Islet precursor cell (in vitro differentiated cells): ENCODE measurements at regions not wholly inside any gene's neighbourhood (a gene's known extent, or its start where the extent isn't known, plus 50 kb on each side); places are given as distances from the start of the nearest gene placed in this dataset.
"Not testable (repeated sequence)": the region's sequence is repeated elsewhere in the genome, so short reads cannot be mapped to it uniquely, and the experiment has no call there.

Experiments used
- DNase-seq: peaks from one replicate; pipeline ENCODE4 v3.0.0-alpha.2; 2018

DNA sequence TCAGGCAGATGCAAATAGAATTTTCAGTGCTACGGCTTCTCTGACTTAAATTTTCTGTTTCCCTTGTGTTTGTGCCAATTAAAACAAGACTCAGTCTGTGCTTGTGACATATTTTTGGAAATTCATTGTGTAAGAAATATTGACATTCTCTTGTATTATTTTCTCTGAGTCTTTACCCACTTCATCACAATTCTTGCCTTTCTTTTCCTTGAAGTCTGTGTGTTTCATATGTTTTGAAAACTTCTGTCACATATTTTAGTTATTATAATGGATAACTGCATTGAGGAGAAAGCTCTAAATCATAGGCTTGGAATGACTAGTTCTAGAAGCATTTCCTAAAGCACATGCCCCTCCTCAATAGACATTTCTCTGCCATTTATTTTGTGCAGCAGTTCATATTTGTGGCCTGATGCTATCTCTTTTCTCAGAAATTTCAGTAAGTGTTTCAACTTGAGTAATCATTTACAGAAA, 206.6 kb downstream of the PALM2AKAP2 start:
- no peak for DNase-seq

DNA sequence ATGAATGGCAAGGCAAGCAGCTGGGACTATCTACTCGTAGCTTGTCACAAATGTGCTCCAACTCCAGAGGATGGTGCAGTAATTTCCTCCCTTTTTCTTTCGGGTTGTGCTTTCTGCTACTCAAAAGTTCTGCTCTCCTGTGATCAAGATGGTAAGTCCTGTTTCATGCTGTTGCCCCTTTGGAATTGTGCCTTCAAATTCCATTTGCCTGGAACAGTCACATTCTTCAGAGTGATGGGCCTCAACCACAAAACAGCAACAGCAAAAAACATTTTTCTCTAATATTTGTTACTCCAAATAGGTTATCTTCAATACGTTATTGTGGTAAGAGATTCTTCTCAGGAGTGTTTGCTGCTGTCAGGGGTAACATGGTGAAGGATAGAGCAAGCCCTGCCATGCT, 209.3 kb downstream of the PALM2AKAP2 start:
- no peak for DNase-seq

DNA sequence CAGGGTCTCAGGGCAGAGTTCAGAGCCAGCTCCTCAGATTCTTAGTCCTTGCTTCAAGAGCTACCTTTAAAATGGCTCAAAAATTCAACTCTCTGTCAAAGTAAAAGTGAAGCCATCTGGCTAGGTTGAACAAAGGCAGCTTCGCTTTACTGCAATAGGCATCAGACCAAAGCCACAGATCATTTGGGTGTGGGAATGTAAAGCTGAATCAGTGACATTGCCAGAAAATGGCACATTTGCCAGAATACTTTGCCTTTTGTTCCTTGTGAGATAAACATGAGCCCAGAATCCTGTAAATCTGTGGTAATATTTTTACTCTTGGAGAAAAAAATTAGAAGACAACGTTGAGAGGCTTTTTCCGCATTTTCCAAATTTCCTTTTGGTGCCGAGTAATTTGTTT, 210.5 kb downstream of the PALM2AKAP2 start:
- no peak for DNase-seq

DNA sequence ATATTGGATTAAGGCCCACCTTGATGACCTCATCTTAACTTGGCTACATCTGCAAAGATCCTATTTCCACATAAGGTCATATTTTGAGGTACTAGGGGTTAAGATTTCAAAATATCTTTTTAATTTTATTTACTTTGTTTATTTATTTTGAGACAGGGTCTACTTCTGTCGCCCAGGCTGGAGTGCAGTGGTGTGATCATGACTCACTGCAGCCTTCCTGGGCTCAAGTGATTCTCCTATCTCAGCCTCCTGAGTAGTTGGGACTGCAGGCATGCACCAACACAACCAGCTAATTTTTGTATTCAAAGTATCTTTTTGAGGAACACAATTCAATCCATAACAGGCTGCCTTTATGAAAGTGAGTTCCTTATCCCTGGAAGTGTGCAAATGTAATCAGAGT, 212.3 kb downstream of the PALM2AKAP2 start:
- no peak for DNase-seq

DNA sequence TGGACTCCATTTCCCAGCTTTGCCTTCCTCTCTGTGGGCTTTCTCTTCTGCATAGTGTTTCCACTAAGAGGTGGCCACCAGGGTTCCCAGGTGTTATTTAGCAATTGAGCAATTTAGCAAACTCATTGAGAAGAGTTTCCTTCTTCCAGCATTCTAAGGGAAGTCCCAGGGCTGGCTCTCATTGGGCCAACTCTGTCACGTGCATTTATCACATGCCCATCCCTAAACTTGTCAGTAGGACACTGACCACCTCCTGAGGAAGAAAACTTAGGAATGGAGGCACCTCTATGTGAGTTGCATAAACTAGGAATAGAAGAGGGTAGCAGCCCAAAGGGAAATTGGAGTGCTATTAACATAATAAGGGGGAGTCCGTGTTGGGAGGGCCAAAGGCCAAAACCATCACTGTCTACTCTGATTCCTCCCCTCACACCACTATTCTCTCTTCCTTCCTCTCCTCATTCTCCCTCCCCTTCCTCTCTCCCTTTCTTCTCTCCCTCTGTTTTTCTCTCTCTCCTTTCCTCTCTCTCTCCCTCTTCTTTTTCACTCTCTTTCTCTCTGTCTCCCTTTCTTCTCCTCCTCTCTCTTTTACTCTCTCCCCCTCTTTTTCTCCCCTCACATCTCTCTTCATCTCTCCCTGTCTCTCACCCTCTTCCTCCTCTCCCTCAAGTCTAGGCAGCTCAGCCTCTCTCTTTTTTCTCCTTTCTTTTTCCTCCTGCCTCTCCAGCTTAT, 213.4 kb downstream of the PALM2AKAP2 start:
- no peak for DNase-seq

DNA sequence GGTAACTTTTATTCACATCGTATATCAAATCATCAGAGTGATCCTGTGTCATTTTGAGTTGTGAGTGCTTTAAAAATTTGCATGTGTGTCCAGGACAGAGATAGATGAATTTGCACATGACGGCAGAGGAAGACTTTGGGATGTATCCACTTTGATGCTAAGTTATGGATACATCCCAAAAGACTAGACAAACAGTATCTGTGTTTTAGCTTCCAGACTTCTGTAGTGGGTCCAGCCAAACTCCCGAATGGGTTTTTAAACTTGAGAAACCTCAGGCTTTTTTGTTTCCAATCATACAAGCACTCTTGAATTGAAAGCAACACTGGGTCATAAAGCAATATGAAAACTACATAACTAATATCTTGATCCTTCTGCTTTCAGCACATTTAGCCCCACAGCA, 213.8 kb downstream of the C9orf152 start:
- no peak for DNase-seq

DNA sequence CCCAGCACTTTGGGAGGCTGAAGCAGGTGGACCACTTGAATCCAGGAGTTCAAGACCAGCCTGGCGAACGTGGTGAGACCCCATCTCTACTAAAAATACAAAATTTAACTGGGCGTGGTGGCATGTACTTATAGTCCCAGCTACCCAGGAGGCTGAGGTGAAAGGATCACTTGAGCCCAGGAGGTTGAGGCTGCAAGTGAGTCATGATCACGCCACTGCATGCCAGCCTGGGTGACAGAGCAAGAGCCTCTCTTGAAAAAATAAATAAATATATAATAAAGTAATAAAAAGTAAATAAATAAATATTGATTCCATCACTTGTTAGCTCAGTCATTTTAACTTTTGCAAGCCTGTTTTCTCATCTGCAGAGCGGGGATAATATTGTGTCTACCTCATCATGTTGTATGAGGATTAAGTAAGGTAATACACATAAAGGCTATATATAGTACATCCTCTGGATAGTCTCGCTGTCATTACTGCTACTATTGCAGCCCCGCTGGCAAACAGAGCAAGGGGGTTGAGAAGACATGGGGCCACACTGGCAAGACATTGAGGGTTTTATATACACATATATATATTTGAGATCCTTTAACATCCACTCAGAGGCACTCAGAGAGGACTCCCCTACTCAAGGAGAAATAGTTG, 210.9 kb downstream of the C9orf152 start:
- no peak for DNase-seq

DNA sequence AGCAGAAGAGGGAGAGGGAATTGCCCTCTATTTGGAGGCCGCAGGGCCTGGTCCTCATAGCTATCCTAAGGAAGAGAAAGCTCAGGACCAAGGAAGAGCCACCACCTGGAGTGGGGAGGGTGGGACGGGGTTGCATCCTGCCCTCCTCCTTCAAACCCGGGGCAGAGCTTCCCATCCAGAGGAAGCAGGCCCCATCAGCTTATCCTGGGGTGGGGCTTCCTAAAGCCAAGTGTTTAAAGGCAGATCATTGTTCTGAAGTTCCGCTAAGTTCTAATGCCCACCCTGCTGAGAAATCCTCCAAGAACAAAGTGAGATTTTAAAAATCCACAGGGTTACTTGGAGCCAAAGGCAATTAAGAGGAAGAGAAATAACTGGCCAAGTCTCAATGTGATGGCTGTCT, 210.3 kb downstream of the C9orf152 start:
- no peak for DNase-seq

DNA sequence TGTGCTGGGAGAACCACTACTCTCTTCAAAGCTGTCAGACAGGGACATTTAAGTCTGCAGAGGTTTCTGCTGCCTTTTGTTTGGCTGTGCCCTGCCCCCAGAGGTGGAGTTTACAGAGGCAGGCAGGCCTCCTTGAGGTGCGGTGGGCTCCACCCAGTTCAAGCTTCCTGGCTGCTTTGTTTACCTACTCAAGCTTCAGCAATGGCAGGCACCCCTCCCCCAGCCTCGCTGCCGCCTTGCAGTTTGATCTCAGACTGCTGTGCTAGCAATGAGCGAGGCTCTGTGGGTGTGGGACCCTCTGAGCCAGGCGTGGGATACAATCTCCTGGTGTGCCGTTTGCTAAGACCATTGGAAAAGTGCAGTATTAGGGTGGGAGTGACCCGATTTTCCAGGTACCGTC, 202.4 kb downstream of the C9orf152 start:
- DNase-seq, result not testable (repeated sequence)

DNA sequence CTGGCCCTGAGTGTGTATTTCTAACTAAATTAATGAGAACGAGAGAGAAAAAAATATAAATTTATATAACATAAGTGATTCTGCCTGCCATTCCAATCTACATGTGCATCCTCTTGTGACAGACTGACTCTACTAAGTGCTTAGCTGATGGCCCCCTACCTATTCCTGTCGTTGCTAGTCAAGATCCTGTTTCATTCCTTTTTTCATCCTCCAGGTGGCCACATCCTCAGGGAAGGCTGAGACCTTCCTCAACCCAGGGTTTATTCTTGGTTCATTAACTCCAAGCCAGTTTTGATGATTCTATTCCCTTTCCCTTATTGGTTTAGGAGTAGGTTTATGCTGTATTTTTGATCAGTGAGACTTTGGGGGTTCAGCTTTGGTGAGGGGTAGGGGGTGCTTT, 201.3 kb downstream of the C9orf152 start:
- no peak for DNase-seq

DNA sequence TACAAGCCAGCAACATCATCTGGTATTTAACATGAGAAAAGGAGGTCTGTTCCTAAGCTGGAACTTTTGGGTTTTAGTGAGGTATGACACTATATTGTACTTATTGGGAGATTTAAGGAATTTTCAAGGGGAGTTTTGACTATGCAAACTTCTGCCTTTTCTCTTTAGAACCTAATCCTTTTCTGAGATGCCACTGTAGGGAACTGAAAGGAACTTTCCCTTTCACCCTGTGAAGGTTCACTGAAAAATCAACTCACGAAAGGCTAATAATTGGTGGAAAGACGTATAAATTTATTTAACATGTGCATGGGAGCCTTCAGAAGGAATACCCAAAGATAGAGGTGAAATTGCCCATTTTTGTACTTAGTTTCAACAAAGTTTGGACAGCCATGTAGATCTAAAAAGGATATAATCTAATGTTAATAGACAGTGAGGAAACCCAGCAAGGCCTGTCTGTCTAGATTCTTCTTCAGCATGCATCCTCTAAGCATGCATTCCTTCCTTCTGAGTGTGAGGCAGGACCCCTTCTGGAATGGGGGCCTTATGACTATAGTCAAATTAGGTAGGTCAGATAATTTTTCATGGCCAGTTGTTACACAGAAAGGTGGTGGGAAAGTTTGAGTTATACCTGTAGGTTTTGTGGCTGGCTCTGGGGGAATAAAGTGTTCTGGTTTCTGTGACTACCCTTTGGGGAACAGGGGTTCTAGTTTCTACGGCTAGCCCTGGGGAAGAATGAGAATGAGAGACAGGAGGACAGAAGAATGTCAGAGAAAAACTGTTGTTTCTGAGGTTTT, 200.3 kb downstream of the C9orf152 start:
- DNase-seq, result peak; percentile 68

DNA sequence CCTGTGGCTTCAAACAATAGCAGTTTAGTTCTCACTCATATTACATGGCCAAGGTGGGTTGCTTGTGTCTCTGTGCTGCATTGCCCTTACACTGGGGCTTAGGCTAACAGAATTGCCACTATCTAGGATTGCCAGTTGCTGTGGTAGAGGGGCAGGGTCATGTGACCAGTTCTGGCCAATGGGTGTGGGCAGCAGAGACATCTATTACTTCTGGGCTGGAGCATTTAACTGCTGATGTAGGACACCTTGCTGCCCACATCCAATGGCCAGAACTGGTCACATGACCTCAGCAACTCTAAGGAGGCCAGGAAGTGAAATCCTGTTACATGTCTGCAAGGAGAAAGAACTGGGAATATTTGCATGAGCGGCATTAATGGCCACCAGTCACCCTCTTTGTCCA, 199.3 kb downstream of the C9orf152 start:
- DNase-seq, result no peak

DNA sequence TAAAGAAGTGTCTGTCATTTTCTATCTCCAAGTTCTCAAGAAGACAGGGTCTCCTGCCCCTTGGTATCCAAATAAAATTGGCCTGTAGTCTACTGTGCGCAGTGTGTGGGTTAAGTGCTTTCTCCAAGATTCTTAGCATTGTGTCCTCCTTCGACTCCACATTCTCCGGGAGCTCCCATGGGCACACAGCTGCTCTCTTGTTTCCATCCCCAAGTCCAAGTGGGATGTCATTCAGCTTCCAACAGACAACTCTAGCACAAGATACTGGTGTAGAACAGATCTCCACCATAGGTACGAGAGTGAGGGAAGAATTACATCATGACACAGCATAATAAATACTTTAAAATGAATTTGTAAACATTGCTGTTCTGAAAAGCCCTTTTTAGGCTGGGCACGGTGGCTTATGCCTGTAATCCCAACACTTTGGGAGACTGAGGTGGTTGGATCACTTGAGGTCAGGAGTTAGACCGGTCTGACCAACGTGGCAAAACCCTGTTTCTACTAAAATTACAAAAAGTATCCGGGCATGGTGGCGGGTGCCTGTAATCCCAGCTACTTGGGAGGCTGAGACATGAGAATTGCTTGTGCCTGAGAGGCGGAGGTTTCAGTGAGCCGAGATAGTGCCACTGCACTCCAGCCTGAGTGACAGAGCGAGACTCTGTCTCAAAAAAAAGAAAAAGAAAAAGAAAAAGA, 196.2 kb downstream of the C9orf152 start:
- no peak for DNase-seq

DNA sequence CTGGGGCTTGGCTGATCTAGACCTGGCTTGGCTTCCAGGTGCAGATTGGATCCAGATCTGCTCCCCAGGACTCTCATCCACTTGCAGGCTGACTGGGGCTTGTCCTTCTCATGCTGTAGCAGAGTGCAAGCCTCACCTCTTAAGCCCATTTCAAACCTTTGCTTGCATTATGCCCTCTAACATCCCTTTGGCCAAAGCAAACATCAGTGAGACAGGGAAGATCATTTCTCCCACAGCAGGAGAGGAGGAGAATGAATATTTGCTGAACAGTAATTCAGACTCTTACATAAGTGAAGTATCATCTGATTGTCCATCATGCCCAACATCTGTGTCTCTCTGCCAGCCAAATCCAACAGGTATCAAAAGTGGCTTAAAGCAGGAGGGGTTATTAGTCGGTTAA, 194.9 kb downstream of the C9orf152 start:
- no peak for DNase-seq

DNA sequence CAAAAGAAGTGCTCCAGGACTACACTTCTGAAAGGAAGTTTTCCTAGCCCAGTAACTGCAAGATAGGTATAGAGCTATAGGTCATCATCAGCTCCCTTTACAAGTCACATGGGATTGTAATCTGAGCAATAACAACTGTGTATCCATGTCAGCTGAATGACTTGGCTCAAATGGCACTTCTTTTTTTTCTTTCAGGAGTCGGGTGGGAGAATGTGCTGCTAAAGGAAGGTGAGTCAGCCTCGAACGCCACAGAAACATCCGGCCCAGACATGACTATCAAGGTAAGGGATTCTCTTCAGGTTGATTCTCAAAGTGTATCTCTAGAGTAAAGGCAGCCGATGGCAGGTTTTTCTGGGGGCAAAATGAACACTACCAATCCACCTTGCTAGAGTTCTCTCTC, 192.2 kb downstream of the C9orf152 start:
- peak; percentile 87 for DNase-seq

DNA sequence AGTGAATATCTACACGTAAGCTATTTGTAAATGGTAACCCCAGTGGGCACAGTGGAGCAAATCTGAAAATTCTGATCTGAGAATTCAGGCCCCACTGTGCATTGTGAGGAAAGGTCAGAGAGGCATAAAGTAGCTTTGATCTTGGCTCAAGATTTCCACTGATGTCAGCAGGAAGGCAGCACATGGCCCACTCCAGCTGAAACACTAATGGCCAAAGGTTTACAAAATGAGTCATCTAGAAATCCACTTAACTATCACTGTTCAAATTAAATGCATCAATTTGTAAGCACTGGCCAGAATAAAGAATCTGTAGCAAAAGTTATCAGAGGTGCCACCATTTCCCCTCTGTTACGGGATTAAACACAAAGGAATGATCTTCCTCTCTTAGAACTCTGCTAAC, 191.6 kb downstream of the C9orf152 start:
- DNase-seq, result no peak

DNA sequence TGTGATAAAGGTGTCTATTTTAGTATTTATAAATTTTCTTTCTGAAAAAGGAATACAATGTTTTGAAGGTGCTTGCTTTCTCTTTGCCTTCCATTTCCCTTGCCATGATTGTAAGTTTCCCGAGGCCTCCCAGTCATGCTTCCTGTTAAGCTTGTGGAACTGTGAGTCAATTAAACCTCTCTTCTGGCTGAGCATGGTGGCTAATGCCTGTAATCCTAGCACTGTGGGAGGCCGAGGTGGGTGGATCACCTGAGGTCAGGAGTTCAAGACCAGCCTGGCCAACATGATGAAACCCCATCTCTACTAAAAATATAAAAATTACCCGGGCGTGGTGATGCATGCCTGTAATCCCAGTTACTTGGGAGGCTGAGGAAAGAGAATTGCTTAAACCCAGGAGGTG, 187.7 kb downstream of the C9orf152 start:
- not testable (repeated sequence) for DNase-seq

DNA sequence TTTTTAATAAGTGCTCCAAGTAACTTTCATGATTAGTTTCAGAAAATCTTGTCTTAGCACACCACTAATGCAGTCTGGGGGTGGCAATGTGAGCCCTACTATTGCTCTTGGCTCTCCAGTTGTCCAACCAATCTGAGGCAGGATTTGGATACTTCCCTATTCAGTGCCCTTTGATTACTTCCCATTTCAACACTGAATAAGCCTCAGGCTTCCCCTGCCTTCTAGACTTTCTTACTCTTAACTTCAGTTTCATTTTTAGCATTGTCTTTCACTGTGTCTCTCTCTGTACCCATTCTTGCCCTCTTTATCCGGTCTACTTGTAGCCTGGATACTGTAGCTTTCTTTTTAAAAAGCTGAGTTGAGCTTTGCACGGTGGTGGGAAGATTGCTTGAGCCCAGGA, 186.1 kb downstream of the C9orf152 start:
- no peak for DNase-seq

DNA sequence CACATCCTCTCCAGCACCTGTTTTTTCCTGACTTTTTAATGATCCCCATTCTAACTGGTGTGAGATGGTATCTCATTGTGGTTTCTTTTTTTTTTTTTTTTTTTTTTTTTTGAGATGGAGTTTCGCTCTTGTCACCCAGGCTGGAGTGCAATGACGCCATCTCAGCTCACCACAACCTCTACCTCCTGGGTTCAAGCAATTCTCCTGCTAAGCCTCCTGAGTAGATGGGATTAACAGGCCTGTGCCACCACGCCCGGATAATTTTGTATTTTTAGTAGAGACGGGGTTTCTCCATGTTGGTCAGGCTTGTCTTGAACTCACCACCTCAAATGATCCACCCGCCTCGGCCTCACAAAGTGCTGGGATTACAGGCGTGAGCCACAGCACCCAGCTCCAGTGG, 184.7 kb downstream of the C9orf152 start:
- DNase-seq, result not testable (repeated sequence)

DNA sequence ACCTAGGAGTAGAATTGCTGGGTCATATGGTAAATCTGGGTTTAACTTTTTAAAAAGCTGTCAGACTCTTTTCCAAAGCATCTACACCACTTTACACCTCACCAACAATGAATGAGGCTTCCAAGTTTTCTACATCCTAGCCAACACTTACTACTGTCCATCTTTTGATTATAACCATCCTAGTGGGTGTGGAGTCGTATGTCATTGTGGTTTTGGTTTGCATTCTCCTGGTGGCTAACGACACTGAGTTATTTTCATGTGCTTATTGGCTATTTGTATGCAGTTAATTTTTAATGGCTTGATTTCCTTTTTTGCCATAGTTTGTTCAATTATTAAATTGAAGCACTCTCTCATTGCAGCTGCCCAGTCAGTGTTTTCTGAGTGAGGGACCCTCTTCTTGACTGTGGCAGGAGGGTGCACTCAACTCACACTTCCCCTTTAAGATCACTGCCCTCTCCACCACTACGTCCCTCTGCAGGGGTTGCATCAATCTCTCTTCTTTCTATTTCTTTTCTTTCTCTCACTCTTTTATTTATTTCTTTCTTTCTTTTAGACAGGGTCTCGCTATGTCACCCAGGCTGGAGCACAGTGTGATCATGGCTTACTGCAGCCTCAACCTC, 182.3 kb downstream of the C9orf152 start:
- no peak for DNase-seq

DNA sequence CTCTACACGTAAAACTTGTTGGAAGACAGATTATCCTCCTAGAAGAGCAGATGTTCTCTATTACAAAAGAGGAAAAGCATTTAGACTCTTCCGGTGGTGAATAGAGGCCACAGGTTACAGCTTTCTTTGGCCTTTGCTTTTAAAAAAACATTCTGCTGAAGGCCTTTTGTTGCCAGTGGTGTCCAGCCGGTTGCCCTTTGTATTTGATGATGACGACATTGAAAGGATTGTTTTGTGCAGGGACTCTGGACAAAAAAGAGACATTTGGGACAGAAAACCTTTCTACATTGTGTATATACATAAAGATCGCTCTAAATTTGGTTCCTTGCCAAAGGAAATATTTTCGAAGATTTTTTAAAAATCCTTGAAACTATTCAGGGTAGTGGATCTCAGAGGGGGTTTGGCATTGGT, 180.3 kb downstream of the C9orf152 start:
- no peak for DNase-seq

DNA sequence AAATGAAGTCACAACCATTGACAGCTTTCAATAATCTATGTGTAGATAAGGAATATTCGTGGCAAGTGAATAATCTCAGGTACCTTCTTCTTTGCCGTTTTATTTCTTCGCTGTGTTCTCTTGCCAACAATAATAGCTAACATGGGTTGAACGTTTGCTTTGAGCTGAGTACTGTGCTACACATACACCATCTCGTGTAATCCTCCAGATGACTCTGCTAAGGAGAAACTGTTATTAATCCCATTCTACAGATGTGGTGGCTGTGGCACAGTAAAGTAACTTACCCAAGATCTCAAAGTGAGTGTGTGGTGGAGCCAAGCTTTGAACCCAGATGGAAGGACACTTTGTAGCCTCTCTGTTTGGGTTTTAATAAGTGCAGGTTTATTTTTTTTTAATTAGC, 179.7 kb downstream of the C9orf152 start:
- no peak for DNase-seq

DNA sequence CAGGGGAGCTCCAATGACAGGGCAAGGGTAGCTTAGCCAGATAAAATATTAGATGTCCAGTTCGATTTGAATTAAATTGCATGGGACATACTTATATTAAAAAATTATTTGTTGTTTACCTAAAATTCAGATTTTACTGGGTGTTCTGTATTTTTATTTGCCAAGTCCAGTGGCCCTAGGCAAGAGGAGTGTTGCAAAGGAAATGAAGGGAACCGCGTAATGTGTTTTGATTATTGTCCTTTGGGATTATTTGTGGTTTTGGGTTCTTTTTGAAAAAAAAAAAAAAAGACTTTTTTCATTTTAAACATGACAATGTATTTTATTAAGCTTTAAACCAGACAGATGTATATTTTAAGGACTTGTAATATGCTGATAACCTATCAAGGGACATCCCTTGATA, 179.3 kb downstream of the C9orf152 start:
- no peak for DNase-seq
